HepG2 (cell line): ENCODE measurements at regions not wholly inside any gene's neighbourhood (a gene's known extent, or its start where the extent isn't known, plus 50 kb on each side); places are given as distances from the start of the nearest gene placed in this dataset.

Experiments used
- ATAC-seq: fragments of 200-7000 bp; cut with Tn5 transposase; 3 replicates; pipeline ENCODE4 v1.9.1; 2020; ENCODE audit warnings: mild to moderate bottlenecking, moderate library complexity
- BruUV-seq: library from RNA; stranded (reverse); fragments of 400-500 nt; replicated peaks from 2 replicates; lab custom pipeline; 2021; lab: Mats Ljungman, UMichigan
- CTCF ChIA-PET: fragments of 300-600 bp; formaldehyde crosslinking; extraction: SDS; loops from one replicate; lab custom pipeline; 2021; ENCODE audit warnings: low total read pairs, inconsistent platforms, low intra/inter-chr PET ratio; lab: Yijun Ruan, JAX
- POLR2A ChIA-PET: fragments of 350-600 bp; sonication (Branson Sonifier 250); formaldehyde crosslinking; loops from one replicate; lab custom pipeline; 2020; ENCODE audit warnings: antibody characterized with exemption, inconsistent platforms; lab: Yijun Ruan, JAX
- DNase-seq: peaks from one replicate; pipeline ENCODE4 v3.0.0-alpha.2; 2015; ENCODE audit warnings: low spot score
- FAIRE-seq: peaks from 3 replicates; lab custom pipeline; 2011; peaks lifted over from hg19 to GRCh38; lab: Jason Lieb, UNC
- H2AFZ ChIP-seq: one replicate; pipeline ENCODE4 v1.6.1; 2011; ENCODE audit warnings: low read length, inconsistent platforms
- H3K27ac ChIP-seq: fragments of 300-600 bp; 3 replicates; pipeline ENCODE4 v1.8.0; 2011; ENCODE audit warnings: mixed run types, mild to moderate bottlenecking, mixed read lengths, low read length, inconsistent platforms; ENCODE audit not compliant: insufficient read depth; ENCODE audit errors: extremely low read length
- H3K27me3 ChIP-seq, 2 experiments: fragments of 200-600 bp in 1 of 2; 2 replicates in 1 of 2; 3 replicates in 1 of 2; pipeline versions ENCODE4 v1.6.0 to v1.8.0; 2011; ENCODE audit warnings: low read length in 2 of 2, mild to moderate bottlenecking in 2 of 2, moderate library complexity in 2 of 2, inconsistent platforms in 1 of 2; ENCODE audit not compliant: insufficient read depth in 2 of 2, control insufficient read depth in 1 of 2
- H3K36me3 ChIP-seq, 2 experiments: fragments of 200-600 bp in 1 of 2; replicated peaks in 1 of 2; 2 replicates in 1 of 2; 3 replicates in 1 of 2; pipeline versions ENCODE4 v1.5.1 to v1.8.0; 2011; ENCODE audit warnings: low read length in 2 of 2, inconsistent platforms in 1 of 2; ENCODE audit not compliant: insufficient read depth in 2 of 2, control insufficient read depth in 1 of 2
- H3K4me1 ChIP-seq: 2 replicates; pipeline ENCODE4 v1.5.1; 2012; ENCODE audit warnings: low read length, inconsistent platforms; ENCODE audit not compliant: insufficient read depth
- H3K4me2 ChIP-seq: 2 replicates; pipeline ENCODE4 v1.6.0; 2011; ENCODE audit warnings: low read depth, low read length, inconsistent platforms
- H3K4me3 ChIP-seq, 3 experiments: fragments of 200-600 bp in 1 of 3; sonication (generic), shearing (Covaris generic) in 1 of 3; replicated peaks in 1 of 3; 2 replicates each; pipeline ENCODE4 v1.5.1; 2011 to 2016; ENCODE audit warnings: low read length in 3 of 3, inconsistent platforms in 2 of 3, low read depth in 2 of 3, mild to moderate bottlenecking in 2 of 3, control low read depth in 1 of 3, mixed read lengths in 1 of 3; ENCODE audit not compliant: insufficient read depth in 1 of 3
- H3K79me2 ChIP-seq: one replicate; pipeline ENCODE4 v1.6.1; 2011; ENCODE audit warnings: low read length, inconsistent platforms; ENCODE audit not compliant: insufficient read depth
- H3K9ac ChIP-seq: 2 replicates; pipeline ENCODE4 v1.6.0; 2011; ENCODE audit warnings: mild to moderate bottlenecking, low read depth, low read length, inconsistent platforms; ENCODE audit not compliant: insufficient read depth
- H3K9me3 ChIP-seq: 2 replicates; pipeline ENCODE4 v1.5.1; 2012; ENCODE audit warnings: mild to moderate bottlenecking, low read length
- H4K20me1 ChIP-seq: 2 replicates; pipeline ENCODE4 v1.6.0; 2011; ENCODE audit warnings: inconsistent platforms, mild to moderate bottlenecking, low read length, moderate library complexity; ENCODE audit not compliant: insufficient read depth
- BRF2 ChIP-seq: sonication (generic); formaldehyde crosslinking; IDR thresholded peaks from 2 replicates; pipeline ENCODE4 v1.8.1; 2022; ENCODE audit warnings: mild to moderate bottlenecking, missing genetic modification reagents
- EEA1 ChIP-seq: sonication (generic); formaldehyde crosslinking; IDR thresholded peaks from 2 replicates; pipeline ENCODE4 v1.5.1; 2020; ENCODE audit warnings: mild to moderate bottlenecking, missing genetic modification reagents, borderline replicate concordance
- KLF12 ChIP-seq: sonication (generic); formaldehyde crosslinking; IDR thresholded peaks from 2 replicates; pipeline ENCODE4 v1.4.0; 2020; ENCODE audit warnings: missing genetic modification reagents, borderline replicate concordance
- MBNL3 ChIP-seq: fragments of 250-450 bp; sonication (Bioruptor Pico); conservative IDR thresholded peaks from 2 replicates; pipeline ENCODE4 v1.8.0; 2022; ENCODE audit warnings: mild to moderate bottlenecking, inconsistent platforms
- PLSCR1 ChIP-seq: sonication (generic); formaldehyde crosslinking; IDR thresholded peaks from 2 replicates; pipeline ENCODE4 v1.5.0; 2020; ENCODE audit warnings: missing genetic modification reagents, mild to moderate bottlenecking, borderline replicate concordance
- PRDM4 ChIP-seq: sonication (generic); formaldehyde crosslinking; IDR thresholded peaks from 2 replicates; pipeline ENCODE4 v1.9.0; 2021; ENCODE audit warnings: missing genetic modification reagents, borderline replicate concordance
- SMYD3 ChIP-seq: sonication (generic); formaldehyde crosslinking; IDR thresholded peaks from 2 replicates; pipeline ENCODE4 v1.8.1; 2023; ENCODE audit warnings: mild to moderate bottlenecking, missing genetic modification reagents
- ZFP41 ChIP-seq: sonication (generic); formaldehyde crosslinking; IDR thresholded peaks from 2 replicates; pipeline ENCODE4 v1.4.0; 2020; ENCODE audit warnings: mild to moderate bottlenecking, missing genetic modification reagents, borderline replicate concordance
- WGBS: methylation state at CpG from one replicate; pipeline ENCODE4 v1.1.6; 2017; ENCODE audit warnings: low lambda C conversion rate; 5-methylcytosine and 5-hydroxymethylcytosine counted together
- in situ Hi-C: cut with HindIII; loops from 2 replicates; pipeline ENCODE4 v1.10.0; 2017; ENCODE audit warnings: low pct_unique_long_range_greater_than_20kb; ENCODE audit not compliant: extremely low pct_ligation_motif_present
- intact Hi-C: fragments of 100-400 bp; cut with micrococcal nuclease; formaldehyde crosslinking; loops from one replicate; pipeline ENCODE4 v1.10.0; 2022; ENCODE audit not compliant: unreplicated experiment
- TF ChIP-seq, protein P1 (sequence below), 2 experiments: sonication (generic) in 1 of 2; formaldehyde crosslinking in 1 of 2; IDR thresholded peaks; 2 replicates each; pipeline versions ENCODE4 v1.4.0 to v1.6.1; 2018 to 2020; ENCODE audit warnings: missing genetic modification reagents in 2 of 2, borderline replicate concordance in 1 of 2, low read depth in 1 of 2, mild to moderate bottlenecking in 1 of 2, missing biosample characterization in 1 of 2
- TF ChIP-seq, protein P2 (sequence below): sonication (generic); formaldehyde crosslinking; IDR thresholded peaks from 2 replicates; pipeline ENCODE4 v1.5.1; 2020; ENCODE audit warnings: missing genetic modification reagents, mild to moderate bottlenecking, borderline replicate concordance
- TF ChIP-seq, protein P3 (sequence below): sonication (generic); formaldehyde crosslinking; IDR thresholded peaks from 2 replicates; pipeline ENCODE4 v1.4.0; 2020; ENCODE audit warnings: missing genetic modification reagents

- no peak for DNase-seq
- CTCF ChIA-PET = no interaction called here
- TF ChIP-seq ZFP41 (CRISPR knock-in tag) = no peak
- no peak for TF ChIP-seq MBNL3 (CRISPR knock-in tag)
- no peak for TF ChIP-seq KLF12 (CRISPR knock-in tag)
- TF ChIP-seq PRDM4 (CRISPR knock-in tag) = no peak
- TF ChIP-seq, protein P1, sequence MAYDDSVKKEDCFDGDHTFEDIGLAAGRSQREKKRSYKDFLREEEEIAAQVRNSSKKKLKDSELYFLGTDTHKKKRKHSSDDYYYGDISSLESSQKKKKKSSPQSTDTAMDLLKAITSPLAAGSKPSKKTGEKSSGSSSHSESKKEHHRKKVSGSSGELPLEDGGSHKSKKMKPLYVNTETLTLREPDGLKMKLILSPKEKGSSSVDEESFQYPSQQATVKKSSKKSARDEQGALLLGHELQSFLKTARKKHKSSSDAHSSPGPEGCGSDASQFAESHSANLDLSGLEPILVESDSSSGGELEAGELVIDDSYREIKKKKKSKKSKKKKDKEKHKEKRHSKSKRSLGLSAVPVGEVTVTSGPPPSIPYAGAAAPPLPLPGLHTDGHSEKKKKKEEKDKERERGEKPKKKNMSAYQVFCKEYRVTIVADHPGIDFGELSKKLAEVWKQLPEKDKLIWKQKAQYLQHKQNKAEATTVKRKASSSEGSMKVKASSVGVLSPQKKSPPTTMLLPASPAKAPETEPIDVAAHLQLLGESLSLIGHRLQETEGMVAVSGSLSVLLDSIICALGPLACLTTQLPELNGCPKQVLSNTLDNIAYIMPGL (CRISPR knock-in tag; IDR thresholded peaks at IDR 0.05; ENCODE audit: borderline replicate concordance in 1 of 2, low read depth in 1 of 2) = no peak
- TF ChIP-seq EEA1 (CRISPR knock-in tag) = no peak
- TF ChIP-seq, protein P2, sequence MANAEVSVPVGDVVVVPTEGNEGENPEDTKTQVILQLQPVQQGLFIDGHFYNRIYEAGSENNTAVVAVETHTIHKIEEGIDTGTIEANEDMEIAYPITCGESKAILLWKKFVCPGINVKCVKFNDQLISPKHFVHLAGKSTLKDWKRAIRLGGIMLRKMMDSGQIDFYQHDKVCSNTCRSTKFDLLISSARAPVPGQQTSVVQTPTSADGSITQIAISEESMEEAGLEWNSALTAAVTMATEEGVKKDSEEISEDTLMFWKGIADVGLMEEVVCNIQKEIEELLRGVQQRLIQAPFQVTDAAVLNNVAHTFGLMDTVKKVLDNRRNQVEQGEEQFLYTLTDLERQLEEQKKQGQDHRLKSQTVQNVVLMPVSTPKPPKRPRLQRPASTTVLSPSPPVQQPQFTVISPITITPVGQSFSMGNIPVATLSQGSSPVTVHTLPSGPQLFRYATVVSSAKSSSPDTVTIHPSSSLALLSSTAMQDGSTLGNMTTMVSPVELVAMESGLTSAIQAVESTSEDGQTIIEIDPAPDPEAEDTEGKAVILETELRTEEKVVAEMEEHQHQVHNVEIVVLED (CRISPR knock-in tag) = no peak
- no peak for TF ChIP-seq SMYD3 (CRISPR knock-in tag)
- TF ChIP-seq BRF2 (CRISPR knock-in tag) = no peak
- TF ChIP-seq, protein P3, sequence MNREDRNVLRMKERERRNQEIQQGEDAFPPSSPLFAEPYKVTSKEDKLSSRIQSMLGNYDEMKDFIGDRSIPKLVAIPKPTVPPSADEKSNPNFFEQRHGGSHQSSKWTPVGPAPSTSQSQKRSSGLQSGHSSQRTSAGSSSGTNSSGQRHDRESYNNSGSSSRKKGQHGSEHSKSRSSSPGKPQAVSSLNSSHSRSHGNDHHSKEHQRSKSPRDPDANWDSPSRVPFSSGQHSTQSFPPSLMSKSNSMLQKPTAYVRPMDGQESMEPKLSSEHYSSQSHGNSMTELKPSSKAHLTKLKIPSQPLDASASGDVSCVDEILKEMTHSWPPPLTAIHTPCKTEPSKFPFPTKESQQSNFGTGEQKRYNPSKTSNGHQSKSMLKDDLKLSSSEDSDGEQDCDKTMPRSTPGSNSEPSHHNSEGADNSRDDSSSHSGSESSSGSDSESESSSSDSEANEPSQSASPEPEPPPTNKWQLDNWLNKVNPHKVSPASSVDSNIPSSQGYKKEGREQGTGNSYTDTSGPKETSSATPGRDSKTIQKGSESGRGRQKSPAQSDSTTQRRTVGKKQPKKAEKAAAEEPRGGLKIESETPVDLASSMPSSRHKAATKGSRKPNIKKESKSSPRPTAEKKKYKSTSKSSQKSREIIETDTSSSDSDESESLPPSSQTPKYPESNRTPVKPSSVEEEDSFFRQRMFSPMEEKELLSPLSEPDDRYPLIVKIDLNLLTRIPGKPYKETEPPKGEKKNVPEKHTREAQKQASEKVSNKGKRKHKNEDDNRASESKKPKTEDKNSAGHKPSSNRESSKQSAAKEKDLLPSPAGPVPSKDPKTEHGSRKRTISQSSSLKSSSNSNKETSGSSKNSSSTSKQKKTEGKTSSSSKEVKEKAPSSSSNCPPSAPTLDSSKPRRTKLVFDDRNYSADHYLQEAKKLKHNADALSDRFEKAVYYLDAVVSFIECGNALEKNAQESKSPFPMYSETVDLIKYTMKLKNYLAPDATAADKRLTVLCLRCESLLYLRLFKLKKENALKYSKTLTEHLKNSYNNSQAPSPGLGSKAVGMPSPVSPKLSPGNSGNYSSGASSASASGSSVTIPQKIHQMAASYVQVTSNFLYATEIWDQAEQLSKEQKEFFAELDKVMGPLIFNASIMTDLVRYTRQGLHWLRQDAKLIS (CRISPR knock-in tag) = no peak
- no peak for TF ChIP-seq PLSCR1
Measured at GRCh38 chr1:82079607-82080006, 278.9 kb downstream of the ADGRL2 start.

More at GRCh38 chr1:82079607-82080006, 278.9 kb downstream of the ADGRL2 start:
- POLR2A ChIA-PET = no interaction called here
- 0% methylated on average over 1 of the region's 1 CpG for WGBS
- in situ Hi-C loops = no loop called here
- no peak overlapping the region for H3K4me3 ChIP-seq
- no peak overlapping the region for H3K9ac ChIP-seq
- intact Hi-C loops = no loop called here
- H3K36me3 ChIP-seq = no peaks in the 10 kb centered on the region
- peaks cover 64% of the 10 kb centered on the region for H3K9me3 ChIP-seq
- H3K4me1 ChIP-seq = no peaks in the 10 kb centered on the region
- BruUV-seq = no TSS peak
- no peak overlapping the region for H3K4me2 ChIP-seq
- no peak overlapping the region for H2AFZ ChIP-seq
- FAIRE-seq (no peak), ATAC-seq (no peak)
- H3K27me3 ChIP-seq = no peaks in the 10 kb centered on the region
- H3K79me2 ChIP-seq = no peaks in the 10 kb centered on the region
- H4K20me1 ChIP-seq = no peaks in the 10 kb centered on the region
- H3K27ac ChIP-seq = no peak overlapping the region
